HG03442 (cell line): ENCODE measurements at regions not wholly inside any gene's neighbourhood (a gene's known extent, or its start where the extent isn't known, plus 50 kb on each side); places are given as distances from the start of the nearest gene placed in this dataset.
"Not testable (repeated sequence)": the region's sequence is repeated elsewhere in the genome, so short reads cannot be mapped to it uniquely, and the experiment has no call there.

Experiments used
- ATAC-seq: cut with Tn5 transposase; IDR thresholded peaks from one replicate; pipeline ENCODE4 v1.9.1; 2021; ENCODE audit warnings: mild to moderate bottlenecking, moderate library complexity; ENCODE audit not compliant: unreplicated experiment

DNA sequence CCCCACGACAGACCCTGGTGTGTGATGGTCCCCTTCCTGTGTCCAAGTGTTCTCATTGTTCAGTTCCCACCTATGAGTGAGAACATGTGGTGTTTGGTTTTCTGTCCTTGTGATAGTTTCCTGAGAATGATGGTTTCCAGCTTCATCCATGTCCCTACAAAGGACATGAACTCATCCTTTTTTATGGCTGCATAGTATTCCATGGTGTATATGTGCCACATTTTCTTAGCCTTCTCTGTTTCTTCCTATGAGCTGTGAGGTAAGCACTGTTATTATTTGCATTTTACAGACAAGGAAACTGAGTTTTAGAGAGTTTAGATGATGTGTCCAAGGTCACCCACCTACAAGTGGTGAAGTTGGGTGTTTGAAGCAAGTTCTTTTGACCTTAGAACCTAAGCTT, 51.1 kb upstream of the BNC1 start:
- ATAC-seq, result not testable (repeated sequence)

DNA sequence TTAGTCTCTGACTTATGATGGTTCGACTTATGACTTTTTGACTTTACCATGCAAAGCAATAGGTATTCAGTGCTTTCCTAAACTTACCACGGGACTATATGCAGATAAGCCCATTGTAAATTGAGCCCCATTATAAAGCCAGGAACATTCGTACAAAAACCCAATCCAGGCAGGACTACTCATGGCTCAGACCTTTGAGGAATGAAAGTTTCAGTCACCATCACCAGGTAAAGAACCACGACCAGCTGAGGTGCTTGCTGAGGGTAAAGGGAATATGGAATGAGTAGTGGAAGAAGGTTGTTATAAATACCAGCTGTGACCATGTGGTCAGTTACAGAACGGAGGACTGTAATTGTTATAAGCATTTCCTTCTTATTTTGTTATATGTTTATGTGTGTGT, 54.9 kb upstream of the BNC1 start:
- ATAC-seq, result no peak

DNA sequence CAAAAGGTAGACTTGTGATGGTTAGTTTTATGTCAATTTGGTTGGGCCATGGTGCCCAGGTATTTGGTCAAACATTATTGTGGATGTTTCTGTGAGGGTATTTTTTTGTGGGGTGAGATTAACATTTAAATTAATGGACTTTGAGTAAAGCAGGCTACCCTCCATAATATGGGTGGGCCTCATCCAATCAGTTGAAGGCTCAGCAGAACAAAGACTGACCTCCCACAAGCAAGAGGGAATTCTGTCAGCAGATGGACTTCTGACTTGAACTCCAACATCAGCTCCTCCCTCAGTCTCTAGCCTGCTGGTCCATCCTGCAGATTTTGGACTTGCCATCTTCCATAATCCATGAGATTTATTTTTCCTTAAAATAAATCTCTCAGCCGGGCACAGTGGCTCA, 55.6 kb upstream of the BNC1 start:
- no peak for ATAC-seq

DNA sequence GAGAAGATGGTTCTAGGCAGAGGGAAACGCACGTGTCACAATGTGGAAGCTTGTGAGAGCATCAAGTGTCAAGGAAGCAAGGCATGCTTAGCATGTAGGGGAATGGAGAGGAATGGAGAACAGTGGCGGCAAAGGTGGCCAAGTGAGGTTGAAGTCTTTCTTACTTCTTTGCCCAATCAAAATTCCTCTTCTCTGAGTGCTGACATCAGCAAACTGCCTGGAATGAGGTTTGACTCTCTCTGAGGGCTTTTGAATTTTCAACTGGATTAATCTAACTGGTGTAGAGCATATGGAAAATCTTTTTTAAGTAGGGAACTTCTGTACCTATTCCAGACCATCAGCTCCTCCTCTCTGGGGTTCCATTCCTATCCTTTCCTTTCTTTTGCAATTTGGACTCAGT, 61.9 kb upstream of the BNC1 start:
- no peak for ATAC-seq

DNA sequence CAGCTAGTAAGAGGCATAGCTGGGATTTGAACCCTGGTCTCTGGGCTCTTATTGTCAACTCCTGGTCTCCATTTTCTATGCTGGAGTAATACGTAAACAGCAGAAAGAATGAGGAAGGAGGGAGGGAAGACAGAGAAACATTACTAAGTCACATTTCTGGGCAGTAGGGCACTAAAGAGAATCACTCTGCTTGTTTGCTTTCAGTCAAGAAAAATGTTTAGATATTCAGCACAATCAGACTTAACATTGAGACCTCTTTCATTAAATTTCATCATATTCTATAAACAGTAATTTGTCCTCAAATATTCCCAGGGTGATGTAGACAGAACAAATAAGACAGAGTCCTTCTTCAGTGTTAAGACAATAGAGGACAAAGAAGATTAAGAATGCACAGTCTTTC, 67.7 kb upstream of the BNC1 start:
- ATAC-seq, result no peak

DNA sequence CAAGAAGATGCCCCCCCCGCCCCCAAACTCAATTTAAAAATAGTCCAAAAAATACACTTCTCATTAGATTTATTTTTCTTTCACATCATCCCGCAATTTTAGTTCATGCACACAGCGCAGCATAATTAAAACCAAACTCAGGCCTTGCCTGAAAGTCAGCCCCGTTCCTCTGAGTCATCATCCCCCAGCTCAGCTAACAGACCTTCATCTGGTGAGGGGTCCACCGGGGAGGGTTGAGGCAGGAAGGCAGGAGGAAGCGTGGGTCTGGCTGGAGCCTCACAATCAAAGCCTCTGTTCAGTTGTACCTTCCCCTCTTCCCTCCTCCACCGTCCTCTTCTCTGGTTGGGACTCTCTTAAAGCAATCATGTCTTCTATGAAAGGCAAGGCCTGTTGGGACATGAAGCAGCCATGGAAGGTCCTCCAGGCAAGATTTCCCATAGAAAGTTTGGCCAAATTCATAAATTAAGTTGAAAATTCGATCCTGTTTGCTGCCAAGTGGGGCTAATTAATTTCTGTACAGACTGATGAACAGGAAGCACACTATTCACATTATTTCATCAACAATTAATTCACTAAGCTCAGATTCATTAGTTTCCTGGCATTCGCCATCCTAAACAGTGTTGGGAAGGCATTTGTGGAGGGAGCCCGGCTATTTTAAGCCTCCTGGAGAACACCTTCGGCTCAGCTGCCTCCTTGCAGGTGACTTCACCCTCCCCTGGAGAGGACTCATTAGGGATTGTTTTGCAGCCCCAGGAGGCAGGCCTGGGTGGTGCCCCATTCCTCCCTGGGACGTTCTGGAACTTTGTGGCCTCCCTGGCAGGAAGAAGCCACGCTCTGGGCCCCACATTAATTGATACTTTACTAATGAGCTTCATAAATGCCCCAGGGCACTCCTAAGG, 72.3 kb upstream of the BNC1 start:
- no peak for ATAC-seq

DNA sequence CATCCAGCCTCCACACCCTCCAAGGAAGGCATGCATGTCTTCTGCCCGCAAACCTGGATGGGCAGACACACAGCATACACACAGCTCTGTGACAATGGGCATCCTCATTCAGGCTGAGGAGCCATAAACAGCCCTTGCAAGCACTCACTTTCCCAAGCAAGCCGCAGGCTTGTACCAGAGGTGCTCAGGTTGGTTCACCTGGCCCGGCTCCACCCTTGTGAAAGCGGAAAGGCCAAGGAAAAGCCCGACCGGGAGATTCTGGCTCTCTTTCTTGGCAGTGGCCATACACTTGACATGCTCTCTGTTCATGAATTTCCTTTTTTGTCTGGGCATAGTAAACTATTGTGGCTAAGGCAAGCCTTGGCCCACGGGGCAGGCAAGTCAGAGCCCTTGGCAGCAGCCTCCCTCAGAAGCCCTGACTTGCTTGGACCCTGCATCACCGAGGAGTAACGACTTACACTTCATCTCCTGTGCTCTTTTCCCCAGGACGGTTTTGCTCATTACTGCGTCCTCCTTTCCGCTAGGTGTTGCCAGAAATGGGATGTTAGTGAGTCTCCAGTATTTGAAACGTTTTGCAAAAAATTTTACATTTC, 74.6 kb upstream of the BNC1 start:
- ATAC-seq, result no peak

DNA sequence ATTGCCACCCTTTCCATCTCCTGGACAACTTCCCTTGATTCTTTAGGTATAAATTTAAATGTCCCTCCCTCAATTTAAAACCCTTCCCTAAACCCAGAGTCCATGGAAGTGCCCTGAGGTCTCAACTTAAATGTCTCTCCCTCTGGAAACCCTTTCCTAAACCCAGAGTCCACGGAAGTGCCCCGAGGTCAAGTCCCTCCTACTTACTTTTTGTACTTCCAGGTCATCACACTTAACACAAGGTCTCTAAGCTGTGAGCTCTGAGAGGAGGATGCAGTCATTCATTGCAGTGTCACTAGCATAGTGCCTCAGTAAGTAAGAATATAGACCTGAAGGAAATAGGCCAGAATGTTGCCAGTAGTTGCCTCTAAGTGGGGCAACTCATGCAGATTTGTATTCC, 78.2 kb upstream of the BNC1 start:
- ATAC-seq, result no peak

DNA sequence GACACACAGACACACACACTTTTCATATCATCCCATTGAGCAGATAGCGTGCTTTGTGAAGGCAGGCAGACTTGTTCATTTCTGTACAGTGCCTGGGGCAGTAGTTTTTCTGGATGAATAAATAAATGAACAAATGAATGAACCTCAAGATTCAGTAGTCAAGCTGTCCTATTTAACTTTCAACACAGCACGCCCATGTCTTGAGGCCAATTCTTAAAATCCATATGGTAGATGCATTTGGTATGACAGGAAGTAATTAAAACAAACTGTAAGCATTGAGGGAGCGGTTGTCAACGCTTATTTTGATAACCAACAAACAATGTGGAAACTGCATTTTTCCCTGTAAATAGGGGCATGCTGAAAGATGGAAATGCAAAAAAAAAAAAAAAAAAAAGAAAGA, 80.0 kb upstream of the BNC1 start:
- ATAC-seq, result no peak

DNA sequence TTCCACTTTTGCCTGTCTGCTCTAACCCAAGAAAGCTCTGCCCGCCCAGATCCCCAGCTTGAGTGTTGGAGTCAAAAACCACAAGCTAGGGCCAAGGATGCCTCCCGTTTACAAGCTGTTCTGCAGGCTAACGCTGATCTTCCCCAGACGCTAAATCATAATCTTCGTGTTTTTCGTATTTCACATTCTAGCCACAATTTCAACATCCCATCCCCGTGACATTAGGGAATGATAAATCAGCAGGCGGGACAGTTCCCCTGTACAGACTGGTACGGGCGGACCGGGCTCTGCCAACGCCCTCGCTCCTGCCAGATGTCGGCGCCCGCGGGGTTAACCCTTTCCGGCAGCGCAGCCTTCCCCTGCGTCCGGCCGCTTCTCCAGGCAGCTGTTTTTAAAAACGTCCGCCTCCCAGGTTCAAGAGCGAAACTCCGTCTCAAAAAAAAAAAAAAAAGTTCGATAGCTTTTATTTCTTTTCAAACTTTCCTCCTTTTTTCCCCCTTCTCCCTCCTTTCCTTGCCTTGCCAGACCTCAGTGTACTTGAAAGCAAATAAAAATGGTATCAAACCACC, 81.0 kb upstream of the BNC1 start:
- ATAC-seq, result no peak

DNA sequence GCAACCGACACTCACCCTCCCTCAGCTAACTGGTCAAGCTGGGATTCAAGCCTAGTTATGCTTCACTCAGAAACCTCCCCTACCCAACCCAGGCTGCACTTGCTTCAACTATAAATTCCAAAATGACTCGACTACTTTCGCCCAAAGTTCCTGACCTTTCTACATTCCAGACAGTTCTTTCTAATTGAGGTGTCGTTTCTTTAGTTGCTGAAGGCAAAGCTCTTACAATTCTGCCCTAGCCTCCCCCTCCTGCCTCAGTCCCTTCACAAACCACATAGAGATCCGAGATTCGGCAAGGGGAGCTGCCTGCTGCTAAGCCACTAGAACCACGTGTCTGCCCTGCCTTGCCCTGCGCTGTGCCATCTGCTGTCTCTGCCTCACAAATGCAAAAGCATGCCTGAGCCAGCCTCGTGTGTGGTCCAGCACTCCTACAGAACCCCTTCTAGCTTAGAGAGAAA, 74.7 kb upstream of the SH3GL3 start:
- no peak for ATAC-seq

DNA sequence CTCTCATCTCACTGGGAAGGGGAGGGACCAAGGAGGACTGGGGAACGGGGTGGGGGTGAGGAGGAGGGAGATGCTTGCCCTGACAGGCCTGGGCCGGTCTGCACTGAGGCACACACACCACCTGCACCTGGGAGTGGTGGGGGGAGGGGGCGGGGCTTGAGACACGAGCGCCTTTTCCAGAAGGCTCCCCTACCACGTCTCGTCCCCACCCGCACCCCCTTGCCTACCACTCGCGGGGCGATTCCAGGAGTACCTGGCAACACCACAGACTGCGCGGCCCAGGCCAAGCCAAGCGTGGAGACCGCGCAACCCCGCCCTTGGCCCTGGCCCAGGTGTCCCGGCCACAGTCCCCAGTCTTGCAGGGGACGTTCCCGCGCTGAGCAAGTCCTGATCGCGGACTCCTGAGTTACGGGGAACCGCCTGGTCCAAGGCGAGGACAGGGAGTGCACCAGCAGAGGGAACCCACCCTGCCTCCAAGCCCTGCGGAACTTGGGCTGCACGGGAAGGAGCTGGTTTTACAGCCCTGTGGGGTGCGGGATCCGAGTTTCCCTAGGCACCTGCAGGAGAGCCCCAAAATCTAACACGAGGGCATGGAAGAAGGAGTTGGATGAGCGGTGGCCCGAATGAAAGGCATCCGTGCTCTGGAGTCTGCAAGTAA, 68.1 kb upstream of the SH3GL3 start:
- no peak for ATAC-seq

DNA sequence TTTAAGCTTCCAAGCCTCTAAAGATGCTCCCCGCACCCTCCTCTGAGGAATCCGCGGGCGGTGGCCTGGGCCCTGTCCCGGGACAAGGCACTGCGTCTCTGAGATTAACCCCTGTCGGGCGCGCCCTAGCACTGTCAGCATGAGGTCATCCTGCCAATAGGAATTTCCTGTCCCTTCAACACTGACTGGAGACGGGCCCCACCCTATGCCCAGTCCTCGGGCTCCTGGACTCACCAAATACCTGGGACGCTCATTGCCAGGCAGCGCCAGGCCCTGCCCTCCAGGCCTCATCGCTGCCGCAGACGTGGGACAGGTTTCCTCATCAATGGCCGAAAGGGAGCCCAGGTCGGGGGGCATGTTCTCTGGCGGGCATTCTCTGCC, 67.6 kb upstream of the SH3GL3 start:
- ATAC-seq, result no peak

DNA sequence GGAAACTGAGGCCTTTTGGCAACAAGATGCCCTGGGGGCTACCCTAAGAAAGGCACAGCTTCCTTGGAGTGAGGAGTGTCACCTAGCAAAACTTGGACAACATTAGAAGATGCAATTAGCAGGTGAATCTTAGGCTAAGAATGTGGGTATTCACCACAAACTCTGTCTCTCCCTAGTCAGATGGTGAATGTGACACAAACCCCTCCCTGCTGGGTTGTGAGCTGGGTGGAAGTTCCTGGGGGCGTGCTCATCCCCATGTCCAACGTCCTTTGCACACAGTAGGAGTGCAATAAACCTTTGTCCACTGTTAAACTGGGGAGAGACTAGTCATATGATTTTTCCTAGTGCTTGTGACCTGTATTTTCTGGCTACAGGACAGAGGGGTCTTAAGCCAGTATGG, 67.1 kb upstream of the SH3GL3 start:
- ATAC-seq, result no peak

DNA sequence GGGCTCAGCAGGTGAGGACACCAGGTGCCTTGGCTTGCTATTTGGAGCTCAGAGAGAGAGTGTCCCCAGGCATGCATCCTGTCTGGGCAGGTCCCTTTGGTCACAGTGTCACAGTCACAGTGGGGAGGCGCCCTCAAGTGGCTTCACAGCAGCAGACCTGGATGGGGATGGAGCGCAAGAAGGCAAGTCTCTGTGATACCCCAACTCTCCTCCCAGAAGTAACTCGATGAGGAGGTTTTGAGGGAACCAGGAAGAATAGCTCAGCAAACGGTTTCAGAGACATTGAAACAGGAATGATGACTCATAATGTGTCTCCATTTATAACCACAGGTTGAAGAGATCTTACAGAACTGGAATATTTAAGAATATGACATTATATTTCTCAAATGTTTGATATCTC, 66.5 kb upstream of the SH3GL3 start:
- peak; percentile 91 for ATAC-seq

DNA sequence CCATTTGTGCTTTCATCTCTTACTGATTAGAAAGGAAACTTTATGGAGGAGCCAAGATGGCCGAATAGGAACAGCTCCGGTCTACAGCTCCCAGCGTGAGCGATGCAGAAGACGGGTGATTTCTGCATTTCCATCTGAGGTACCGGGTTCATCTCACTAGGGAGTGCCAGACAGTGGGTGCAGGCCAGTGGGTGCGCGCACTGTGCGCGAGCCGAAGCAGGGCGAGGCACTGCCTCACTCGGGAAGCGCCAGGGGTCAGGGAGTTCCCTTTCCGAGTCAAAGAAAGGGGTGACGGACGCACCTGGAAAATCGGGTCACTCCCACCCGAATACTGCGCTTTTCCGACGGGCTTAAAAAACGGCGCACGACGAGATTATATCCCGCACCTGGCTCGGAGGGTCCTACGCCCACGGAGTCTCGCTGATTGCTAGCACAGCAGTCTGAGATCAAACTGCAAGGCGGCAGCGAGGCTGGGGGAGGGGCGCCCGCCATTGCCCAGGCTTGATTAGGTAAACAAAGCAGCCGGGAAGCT, 63.5 kb upstream of the SH3GL3 start:
- not testable (repeated sequence) for ATAC-seq

DNA sequence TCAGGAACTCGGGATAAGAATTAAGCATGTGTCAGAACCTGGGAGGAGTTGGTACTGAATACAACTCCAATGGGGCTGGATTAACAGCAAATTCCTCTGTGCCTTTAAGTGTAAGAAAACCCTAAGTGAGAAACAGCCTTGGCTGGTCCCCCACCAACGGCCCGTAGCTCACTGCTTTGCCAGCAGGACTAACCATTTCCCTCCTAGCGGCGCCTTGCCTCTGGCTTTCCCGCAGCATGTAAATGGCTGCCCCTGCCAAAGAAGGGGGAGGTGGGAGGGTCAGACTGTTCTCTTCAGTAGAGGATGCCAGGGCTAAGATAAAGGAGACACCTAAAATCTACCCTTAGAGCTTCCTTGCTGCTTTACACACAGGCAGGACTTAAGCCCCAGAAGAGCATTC, 51.0 kb upstream of the SH3GL3 start:
- ATAC-seq, result no peak
